CD4-positive, alpha-beta T cell treated with Interferon gamma for 1 hour (primary cell): ENCODE measurements at regions not wholly inside any gene's neighbourhood (a gene's known extent, or its start where the extent isn't known, plus 50 kb on each side); places are given as distances from the start of the nearest gene placed in this dataset.

Source experiments
- DNase-seq: peaks from one replicate; pipeline ENCODE4 v3.0.0-alpha.2; 2020

GRCh38 chrX:15914486-15914885, 59.9 kb upstream of the AP1S2 start:
- DNase-seq, result no peak

GRCh38 chrX:15913146-15913545, 58.5 kb upstream of the AP1S2 start:
- DNase-seq, result no peak

- peak; percentile 47 for DNase-seq
These were observed 57.3 kb upstream of the AP1S2 start for GRCh38 chrX:15911734-15912550.

GRCh38 chrX:15909605-15910004, 55.0 kb upstream of the AP1S2 start:
- no peak for DNase-seq

GRCh38 chrX:15908603-15909290, 54.1 kb upstream of the AP1S2 start:
- DNase-seq, result no peak

GRCh38 chrX:15906041-15906943, 51.7 kb upstream of the AP1S2 start:
- DNase-seq, result no peak
